ENCODE measurements at regions not wholly inside any gene's neighbourhood (a gene's known extent, or its start where the extent isn't known, plus 50 kb on each side); places are given as distances from the start of the nearest gene placed in this dataset.

GRCh38 chr10:129033340-129033739, 433.7 kb upstream of the MGMT start:
- DNase-seq: no peak

GRCh38 chr10:129033790-129034272, 433.2 kb upstream of the MGMT start:
- no peak for DNase-seq

DNA sequence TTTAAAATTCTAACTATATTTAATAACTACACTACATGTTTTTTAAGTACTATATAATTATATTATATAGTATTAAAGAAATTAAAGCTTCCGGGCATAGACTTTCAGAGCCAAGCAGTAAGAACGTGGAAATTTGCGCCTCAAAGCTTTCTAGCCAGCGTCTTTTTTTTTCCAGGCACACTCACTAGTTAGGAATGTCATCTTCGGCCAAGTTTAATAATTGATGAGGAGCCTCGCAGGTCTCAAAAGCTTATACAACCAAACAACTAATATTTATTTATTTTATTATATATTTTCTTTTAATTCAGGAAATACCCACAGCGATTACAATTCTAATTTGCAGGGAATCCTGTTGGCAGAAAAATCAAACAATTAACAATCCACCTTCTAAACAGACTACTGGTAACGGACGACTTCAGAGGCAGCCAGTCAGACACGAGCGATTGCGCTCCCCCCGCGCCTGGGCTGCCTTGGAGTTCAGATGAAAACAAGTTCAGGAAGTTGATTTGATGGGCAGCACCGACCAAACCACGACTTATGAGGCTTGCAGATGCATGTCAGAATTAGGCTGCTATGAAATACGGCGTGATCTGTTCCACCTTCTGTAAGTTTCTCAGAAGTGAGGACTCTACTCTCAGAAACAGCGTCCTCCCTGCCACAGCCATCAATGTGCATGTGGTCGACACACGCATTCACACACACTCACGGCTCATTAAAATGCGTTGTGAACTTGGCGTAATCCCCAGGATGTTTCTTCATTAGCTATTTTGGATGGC, 431.8 kb upstream of the MGMT start:
- DNase-seq: no peak

DNA sequence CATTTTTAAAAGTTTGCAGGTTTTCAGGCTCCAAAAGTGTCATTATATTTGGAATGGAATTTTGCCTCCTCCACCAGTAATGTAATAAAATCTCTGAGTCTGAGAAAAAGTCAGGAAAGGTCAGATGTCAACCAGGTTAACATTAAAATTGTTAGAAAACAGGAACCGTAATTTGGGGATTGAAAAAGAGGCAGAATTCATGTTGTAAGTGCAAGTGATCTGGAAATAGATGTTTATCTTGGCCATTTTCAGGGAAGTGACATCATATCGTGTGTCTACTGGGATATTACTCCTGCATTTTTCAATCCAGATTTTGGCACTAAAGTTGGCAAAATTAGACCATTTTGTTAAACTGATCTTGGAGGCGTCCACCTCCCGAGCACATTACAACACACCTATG, 428.5 kb upstream of the MGMT start:
- no peak for DNase-seq

DNA sequence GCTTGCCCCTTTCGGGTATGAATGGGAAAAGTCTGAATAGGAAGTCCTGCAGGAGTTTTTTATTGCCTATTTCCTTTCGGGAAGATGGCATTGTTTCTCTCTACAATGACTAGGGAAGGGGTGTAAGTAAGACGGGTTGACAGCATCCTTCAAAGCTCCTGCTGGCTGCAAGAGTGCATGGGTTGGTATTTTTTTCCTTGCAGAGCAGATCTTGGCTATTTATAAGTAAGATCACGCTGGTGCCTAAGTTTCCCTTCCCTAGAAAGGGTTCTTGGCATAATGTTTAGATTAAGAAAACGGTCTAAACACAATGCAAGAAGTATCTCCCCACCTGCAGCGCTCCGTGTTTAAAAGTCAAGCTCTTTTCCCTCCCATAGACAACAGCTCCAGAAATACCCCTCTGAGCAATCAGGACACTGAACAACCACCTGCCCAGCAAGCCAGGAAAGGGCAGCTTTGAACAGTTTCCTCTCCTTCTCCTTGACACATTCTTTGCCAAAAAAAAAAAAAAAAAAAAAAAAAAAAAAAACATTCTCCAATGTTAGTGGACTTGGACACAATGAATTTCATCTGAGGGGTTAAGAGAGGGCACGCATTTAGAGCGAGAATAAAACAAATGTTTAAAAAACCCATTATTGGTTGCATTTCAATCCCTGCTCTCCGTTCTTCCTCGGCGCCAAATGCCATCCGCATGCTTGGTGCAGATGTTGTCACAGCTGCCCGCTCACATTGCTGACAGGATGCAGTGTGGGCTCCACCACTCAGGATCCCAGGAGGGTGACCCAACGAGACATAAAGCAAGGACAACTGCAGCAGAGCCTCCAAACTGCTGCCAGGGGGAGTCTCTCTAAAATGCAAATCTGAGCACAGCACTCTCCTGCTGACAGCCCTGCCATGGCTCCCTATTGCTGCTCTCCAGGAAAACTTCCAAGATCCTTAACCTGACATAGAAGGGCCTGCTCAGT, 427.4 kb upstream of the MGMT start:
- DNase-seq: no peak

DNA sequence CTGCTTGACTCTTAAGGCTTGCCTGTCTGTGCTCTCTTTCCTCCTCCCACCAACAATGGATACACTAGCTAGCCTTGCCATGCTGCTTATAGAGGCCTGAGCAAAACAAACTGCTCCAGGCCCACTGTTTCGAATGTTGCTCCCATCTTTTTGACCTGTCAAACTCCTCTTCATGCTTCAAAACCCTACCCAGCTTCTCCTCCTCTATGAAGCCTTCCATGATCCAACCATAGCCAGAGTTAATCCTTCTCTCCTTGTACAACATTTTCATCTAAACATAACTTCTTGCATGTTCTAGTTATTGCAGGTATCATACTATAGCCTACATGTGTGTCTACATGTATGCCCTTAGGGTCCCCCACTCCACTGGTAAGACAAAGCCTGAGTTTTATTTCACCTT, 426.7 kb upstream of the MGMT start:
- DNase-seq: no peak

DNA sequence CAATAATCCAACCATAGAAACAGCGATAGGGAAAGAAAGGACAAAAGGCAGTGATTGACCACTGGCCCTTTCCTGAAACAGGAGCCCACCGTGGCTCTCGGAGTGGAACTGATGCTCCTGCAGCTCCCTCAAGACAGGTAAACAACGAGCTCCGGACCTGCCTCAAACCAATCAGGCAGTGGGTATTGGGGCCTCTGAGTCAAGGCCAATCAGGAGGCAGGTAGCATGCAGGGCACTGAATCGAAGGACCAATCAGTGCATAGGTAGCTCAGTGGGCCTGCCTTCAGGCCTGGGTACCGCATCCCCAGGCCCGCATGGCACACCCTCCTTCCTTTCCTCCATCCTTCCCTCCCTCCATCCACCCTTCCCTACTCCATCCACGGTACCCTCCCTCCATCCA, 425.1 kb upstream of the MGMT start:
- DNase-seq: no peak

GRCh38 chr10:129042776-129043595, 424.1 kb upstream of the MGMT start:
- no peak for DNase-seq

DNA sequence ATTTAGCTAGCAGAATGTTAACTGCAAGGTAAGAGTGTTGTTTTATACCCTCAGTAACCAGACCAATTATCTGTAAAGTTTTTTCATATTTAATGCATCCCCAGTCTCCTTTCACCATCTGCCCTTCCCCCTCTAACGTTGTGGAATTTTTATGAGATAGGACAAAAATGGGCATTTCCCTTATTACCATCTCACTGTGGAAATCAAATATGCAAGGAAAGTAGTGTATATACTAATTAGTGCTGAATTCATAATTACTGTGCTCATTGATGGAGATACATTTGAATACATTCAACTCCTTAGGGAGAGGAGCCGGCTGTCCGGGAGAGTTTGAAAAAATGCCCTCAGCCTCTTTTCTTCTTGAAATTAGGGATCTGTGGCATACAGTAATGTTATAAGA, 423.4 kb upstream of the MGMT start:
- DNase-seq: no peak

- DNase-seq: no peak
Observed at GRCh38 chr10:129045599-129045998, 421.4 kb upstream of the MGMT start.

GRCh38 chr10:129046065-129046681, 420.9 kb upstream of the MGMT start:
- DNase-seq: no peak

GRCh38 chr10:129046962-129047361, 420.1 kb upstream of the MGMT start:
- DNase-seq: no peak

DNA sequence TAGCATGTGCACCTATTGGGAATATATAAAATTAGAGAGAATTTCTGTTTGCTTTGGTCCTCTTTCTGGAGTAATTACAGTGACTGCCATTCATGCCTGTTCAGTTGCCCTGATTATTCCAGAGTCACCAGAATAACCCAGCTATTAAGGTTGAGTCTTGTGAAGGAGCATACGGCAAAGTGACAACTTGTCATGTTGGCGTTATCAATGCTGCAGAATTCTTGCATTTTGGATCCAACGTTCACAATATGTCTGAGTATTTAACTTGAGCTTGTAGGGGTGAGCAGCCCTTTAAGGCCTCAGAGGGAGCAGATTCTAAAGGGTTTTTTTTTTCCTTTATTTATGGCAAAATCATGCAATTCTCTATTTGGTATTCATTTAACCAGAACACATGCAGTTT, 419.4 kb upstream of the MGMT start:
- no peak for DNase-seq

DNA sequence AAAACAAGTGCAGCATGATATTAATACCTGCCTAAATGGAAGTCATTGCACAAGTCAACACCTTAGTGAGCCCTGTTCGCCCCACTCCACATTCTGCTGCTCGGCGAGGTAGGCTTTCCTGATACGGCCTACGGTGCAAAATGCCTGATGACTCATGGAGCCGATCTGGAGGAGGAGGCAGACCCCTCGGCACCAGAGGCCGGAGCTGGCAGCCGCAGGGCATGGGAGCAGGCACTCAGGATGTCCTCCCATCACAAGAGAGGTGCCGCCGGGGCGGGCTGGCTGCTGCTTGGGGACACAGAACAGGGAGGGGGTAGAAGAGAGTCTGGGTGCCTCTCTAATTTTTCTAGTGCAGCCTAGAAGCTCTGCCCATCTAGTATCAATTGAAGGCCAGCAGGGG, 418.5 kb upstream of the MGMT start:
- no peak for DNase-seq

- no peak for DNase-seq
Observed at GRCh38 chr10:129049501-129049900, 417.5 kb upstream of the MGMT start.

DNA sequence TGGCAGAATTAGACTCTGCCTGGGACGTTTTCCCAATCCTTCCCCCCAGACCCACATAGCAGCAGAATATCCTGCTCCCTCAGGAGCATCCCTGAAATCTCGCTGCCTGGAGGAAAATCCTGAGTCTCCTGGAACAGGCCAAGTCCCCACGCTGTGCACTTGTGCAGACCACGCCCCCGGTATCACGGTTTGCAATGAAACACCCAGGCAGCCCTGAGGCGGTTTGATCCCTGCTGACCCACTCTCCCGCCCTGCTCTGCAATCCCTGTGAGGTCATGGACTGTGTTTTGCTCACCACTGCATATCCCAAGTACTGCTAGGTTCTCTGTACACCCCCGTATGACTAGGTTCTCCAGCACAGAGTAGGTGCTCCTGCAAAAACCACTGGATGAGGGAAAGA, 411.8 kb upstream of the MGMT start:
- DNase-seq: no peak

- DNase-seq: no peak
Observed at GRCh38 chr10:129055986-129056385, 411.1 kb upstream of the MGMT start.

- no peak for DNase-seq
Observed at GRCh38 chr10:129056734-129057689, 410.0 kb upstream of the MGMT start.

DNA sequence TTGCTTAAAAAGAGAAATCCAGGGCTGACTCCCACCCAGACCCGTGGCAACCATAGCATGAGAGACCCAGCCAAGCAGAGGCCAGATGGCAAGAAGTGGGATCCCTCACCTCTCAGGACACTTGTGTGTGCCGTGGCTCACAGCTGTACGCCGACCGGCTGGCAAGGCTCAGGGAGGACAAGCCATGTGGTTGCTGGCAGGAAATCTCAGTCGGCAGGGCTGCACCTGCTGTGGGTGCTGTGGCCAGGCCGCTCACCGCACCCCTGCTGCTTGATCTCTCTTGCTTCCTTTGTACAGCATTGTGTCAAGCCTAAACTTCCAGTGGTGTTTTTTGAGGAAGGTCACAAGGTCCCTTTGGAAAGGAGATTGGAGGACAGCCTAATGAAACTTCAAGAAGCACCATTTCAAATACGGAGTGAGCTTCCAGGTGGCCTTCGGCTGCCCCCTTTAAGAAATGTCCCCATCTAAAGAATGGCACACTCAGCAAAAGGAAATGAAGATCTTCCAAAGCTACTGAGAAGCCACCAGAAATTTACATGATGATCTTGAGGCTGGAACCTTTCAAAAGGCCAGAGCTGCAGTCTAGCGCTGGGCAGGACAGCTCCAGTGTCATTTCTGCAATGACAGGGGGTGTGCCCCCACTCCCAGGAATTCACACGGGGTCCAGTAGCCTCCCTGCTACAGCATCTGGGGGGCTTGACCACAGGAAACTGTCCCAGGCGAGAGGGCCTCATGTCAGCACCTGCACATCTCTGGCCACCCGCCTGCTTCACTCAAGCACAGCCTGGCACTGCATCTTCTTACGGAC, 409.0 kb upstream of the MGMT start:
- no peak for DNase-seq

DNA sequence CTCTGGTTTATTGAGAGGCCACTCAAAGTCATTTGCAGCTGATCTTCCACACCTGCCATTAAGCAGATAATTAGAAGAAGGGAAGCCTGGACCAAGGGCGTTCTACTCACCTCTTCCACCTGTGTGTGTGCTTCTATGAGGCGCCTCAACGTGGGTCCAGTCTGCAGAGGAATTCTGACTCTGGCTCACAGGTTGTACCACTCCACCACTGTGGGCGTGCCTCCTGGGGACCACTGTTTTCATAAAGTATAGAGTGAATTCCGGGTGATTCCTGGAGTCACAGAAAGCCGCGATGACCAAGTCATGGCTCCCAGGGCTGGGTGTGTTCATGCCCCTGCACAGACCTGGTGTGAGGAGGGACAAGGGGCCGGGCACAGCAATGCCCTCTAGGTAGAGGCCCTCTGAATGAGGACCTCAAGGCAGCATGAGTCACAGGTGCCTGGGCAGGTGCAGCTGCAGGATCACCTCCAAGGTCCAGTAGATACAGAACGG, 408.3 kb upstream of the MGMT start:
- DNase-seq: no peak
